PC-3 (cell line): ENCODE measurements at regions not wholly inside any gene's neighbourhood (a gene's known extent, or its start where the extent isn't known, plus 50 kb on each side); places are given as distances from the start of the nearest gene placed in this dataset.

Source experiments
- ATAC-seq: fragments of 200-7000 bp; cut with Tn5 transposase; 2 replicates; pipeline ENCODE4 v1.9.1; 2020; ENCODE audit warnings: mild to moderate bottlenecking, moderate library complexity
- BruUV-seq: library from RNA; stranded (reverse); fragments of 400-500 nt; replicated peaks from 2 replicates; lab custom pipeline; 2021; lab: Mats Ljungman, UMichigan
- CTCF ChIA-PET: fragments of 300-600 bp; sonication (Branson Sonifier 250); formaldehyde crosslinking; loops from one replicate; lab custom pipeline; 2022; ENCODE audit warnings: antibody characterized with exemption; lab: Charles Lee
- POLR2A ChIA-PET: fragments of 300-600 bp; sonication (Branson Sonifier 250); formaldehyde crosslinking; loops from one replicate; lab custom pipeline; 2022; ENCODE audit warnings: antibody characterized with exemption; ENCODE audit not compliant: unreplicated experiment; lab: Charles Lee
- DNase-seq: peaks from one replicate; pipeline ENCODE4 v3.0.0-alpha.2; 2015
- H2AFZ ChIP-seq: fragments of 300-600 bp; sonication (generic); 2 replicates; pipeline ENCODE4 v1.6.0; 2016; ENCODE audit warnings: antibody characterized with exemption, low read length
- H3F3A ChIP-seq: fragments of 300-600 bp; sonication (generic); one replicate; pipeline ENCODE4 v1.6.0; 2017; ENCODE audit warnings: antibody characterized with exemption, low read length, control low read depth, mild to moderate bottlenecking; ENCODE audit not compliant: unreplicated experiment
- H3K27ac ChIP-seq: fragments of 300-600 bp; sonication (generic); 2 replicates; pipeline ENCODE4 v1.5.1; 2016; ENCODE audit warnings: mild to moderate bottlenecking, low read length
- H3K27me3 ChIP-seq: fragments of 300-600 bp; sonication (generic); 2 replicates; pipeline ENCODE4 v1.6.1; 2016; ENCODE audit warnings: low read length, mixed read lengths
- H3K36me3 ChIP-seq: fragments of 300-600 bp; sonication (generic); 2 replicates; pipeline ENCODE4 v1.6.1; 2016; ENCODE audit warnings: low read depth, mixed run types, low read length, mixed read lengths
- H3K4me1 ChIP-seq: fragments of 300-600 bp; sonication (generic); 2 replicates; pipeline ENCODE4 v1.5.1; 2016; ENCODE audit warnings: low read length; ENCODE audit not compliant: insufficient read depth
- H3K4me2 ChIP-seq: fragments of 300-600 bp; sonication (generic); 2 replicates; pipeline ENCODE4 v1.6.0; 2016; ENCODE audit warnings: low read length
- H3K4me3 ChIP-seq: fragments of 300-600 bp; sonication (generic); 2 replicates; pipeline ENCODE4 v1.5.1; 2016; ENCODE audit warnings: mild to moderate bottlenecking, low read length, mixed read lengths
- H3K79me2 ChIP-seq: fragments of 300-600 bp; sonication (generic); 2 replicates; pipeline ENCODE4 v1.6.1; 2017; ENCODE audit warnings: low read length, mixed read lengths
- H3K9ac ChIP-seq: fragments of 300-600 bp; sonication (generic); 2 replicates; pipeline ENCODE4 v1.6.0; 2016; ENCODE audit warnings: mild to moderate bottlenecking, low read length
- H3K9me2 ChIP-seq: fragments of 300-600 bp; sonication (generic); replicated peaks from 2 replicates; pipeline ENCODE4 v1.6.1; 2016; ENCODE audit warnings: mixed run types, low read length, mixed read lengths
- H3K9me3 ChIP-seq: fragments of 300-600 bp; sonication (generic); 2 replicates; pipeline ENCODE4 v1.6.1; 2016; ENCODE audit warnings: low read length, mixed read lengths
- H4K20me1 ChIP-seq: fragments of 300-600 bp; sonication (generic); 2 replicates; pipeline ENCODE4 v1.6.1; 2016; ENCODE audit warnings: low read length, mixed read lengths
- EZH2 ChIP-seq: fragments of 300-600 bp; sonication (generic); IDR thresholded peaks from one replicate; pipeline ENCODE4 v1.6.1; 2017; ENCODE audit warnings: antibody characterized with exemption, mild to moderate bottlenecking, low read length; ENCODE audit not compliant: unreplicated experiment
- EZH2phosphoT487 ChIP-seq: fragments of 300-600 bp; sonication (generic); IDR thresholded peaks from 2 replicates; pipeline ENCODE4 v1.6.1; 2018; ENCODE audit warnings: mild to moderate bottlenecking, antibody characterized with exemption, low read length, borderline replicate concordance
- intact Hi-C: fragments of 100-400 bp; cut with micrococcal nuclease; formaldehyde crosslinking; loops from 2 replicates; pipeline ENCODE4 v1.9.0; 2023
- TF ChIP-seq, protein P1 (sequence below): fragments of 300-600 bp; sonication (generic); conservative IDR thresholded peaks from 2 replicates; pipeline ENCODE4 v1.5.1; 2017; ENCODE audit warnings: antibody characterized with exemption, low read depth, mild to moderate bottlenecking, low read length

DNA sequence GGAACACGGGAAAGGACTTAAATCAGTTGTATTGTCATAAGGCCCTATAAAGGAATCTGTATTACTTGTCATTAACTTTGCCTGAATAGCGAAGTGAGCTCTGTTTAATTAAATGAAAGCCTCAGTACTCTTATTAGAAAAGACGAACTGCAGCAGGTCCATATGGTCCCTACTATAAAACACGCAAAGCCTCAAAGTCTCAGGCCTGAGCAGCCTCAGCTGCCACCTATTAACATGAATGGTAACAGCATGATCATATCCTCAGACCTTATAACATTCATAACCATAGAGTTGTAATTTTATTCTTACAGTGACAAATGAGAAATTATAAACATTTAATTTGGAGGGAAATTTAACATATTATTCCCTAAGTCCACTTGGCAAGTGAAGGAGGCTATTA is 1113.7 kb upstream of the WWC1 start:
- no peak overlapping the region for H3K4me2 ChIP-seq

DNA sequence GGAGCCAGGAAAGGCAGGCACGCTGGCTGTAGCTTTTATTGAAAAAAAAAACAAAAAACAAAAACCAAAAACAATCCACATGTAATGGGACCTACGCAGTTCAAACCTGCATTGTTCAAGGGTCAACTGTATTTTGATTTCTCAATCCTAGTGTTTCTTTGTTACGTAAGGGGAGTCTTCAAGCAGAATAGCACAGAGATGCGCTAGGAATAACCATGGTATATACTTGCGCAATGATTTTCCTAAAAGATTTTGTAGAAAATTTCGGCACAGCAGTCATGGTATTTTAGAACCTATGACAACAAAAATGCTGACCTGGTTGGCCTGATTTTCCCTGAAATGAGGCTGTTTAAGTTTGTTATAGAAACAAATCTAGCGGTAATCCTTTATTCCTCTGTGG is 1110.5 kb upstream of the WWC1 start:
- DNase-seq, result no peak
- Histone ChIP-seq H3K4me2 (no peak overlapping the region), H3K4me3 (no peak overlapping the region), H4K20me1 (no peaks in the 10 kb centered on the region), H3K9me2 (no peaks in the 10 kb centered on the region), H3K36me3 (no peaks in the 10 kb centered on the region), H3K79me2 (no peaks in the 10 kb centered on the region), H3F3A (no peaks in the 10 kb centered on the region), H3K9me3 (no peaks in the 10 kb centered on the region), H3K27me3 (peaks cover 19% of the 10 kb centered on the region; the same call in 1 of the 2 replicates), H2AFZ (no peak overlapping the region), H3K9ac (no peak overlapping the region), H3K4me1 (no peaks in the 10 kb centered on the region), H3K27ac (no peak overlapping the region)
- intact Hi-C loops, result no loop called here
- TF ChIP-seq EZH2phosphoT487, result no peak
- no peak for TF ChIP-seq EZH2
- TF ChIP-seq, protein P1, sequence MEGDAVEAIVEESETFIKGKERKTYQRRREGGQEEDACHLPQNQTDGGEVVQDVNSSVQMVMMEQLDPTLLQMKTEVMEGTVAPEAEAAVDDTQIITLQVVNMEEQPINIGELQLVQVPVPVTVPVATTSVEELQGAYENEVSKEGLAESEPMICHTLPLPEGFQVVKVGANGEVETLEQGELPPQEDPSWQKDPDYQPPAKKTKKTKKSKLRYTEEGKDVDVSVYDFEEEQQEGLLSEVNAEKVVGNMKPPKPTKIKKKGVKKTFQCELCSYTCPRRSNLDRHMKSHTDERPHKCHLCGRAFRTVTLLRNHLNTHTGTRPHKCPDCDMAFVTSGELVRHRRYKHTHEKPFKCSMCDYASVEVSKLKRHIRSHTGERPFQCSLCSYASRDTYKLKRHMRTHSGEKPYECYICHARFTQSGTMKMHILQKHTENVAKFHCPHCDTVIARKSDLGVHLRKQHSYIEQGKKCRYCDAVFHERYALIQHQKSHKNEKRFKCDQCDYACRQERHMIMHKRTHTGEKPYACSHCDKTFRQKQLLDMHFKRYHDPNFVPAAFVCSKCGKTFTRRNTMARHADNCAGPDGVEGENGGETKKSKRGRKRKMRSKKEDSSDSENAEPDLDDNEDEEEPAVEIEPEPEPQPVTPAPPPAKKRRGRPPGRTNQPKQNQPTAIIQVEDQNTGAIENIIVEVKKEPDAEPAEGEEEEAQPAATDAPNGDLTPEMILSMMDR, result no peak
- no TSS peak for BruUV-seq
- POLR2A ChIA-PET, result no interaction called here
- no peak for ATAC-seq
- CTCF ChIA-PET, result no interaction called here

More for the DNA sequence above, 1113.7 kb upstream of the WWC1 start:
- no TSS peak for BruUV-seq
- Histone ChIP-seq H2AFZ (no peak overlapping the region), H3K4me1 (no peaks in the 10 kb centered on the region), H3K9me2 (no peaks in the 10 kb centered on the region), H4K20me1 (no peaks in the 10 kb centered on the region), H3F3A (no peaks in the 10 kb centered on the region), H3K27me3 (0 out of 2 replicates have a peak, but pooled peaks cover 5% of the 10 kb centered on the region), H3K79me2 (no peaks in the 10 kb centered on the region), H3K9ac (no peak overlapping the region), H3K27ac (no peak overlapping the region), H3K9me3 (no peaks in the 10 kb centered on the region), H3K36me3 (no peaks in the 10 kb centered on the region), H3K4me3 (no peak overlapping the region)
- ChIA-PET POLR2A (no interaction called here), CTCF (no interaction called here)
- DNase-seq (no peak), ATAC-seq (no peak)
- intact Hi-C loops, result no loop called here
- no peak for TF ChIP-seq EZH2
- no peak for TF ChIP-seq EZH2phosphoT487
- TF ChIP-seq, protein P1, result no peak

DNA sequence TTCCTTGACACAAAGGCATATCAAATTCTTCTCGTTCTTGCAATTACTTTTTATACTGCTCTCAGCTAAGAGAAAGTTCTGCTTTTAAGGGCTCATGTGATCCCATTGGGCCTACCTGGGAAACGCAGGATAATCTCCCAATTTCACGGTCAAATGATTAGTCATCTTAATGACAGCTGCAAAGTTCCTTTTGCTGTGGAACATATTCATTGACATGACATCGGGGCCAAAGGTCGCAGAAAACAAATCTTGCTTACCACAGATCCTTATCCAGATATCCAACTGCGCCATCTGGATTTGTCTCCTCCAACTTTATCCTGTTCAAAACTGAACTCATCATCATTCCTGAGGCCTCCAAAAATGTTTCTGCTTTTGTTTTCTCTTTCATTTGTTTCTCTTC is 1085.6 kb upstream of the WWC1 start:
- Histone ChIP-seq H3F3A (no peaks in the 10 kb centered on the region), H2AFZ (no peak overlapping the region), H3K79me2 (no peaks in the 10 kb centered on the region), H3K4me3 (no peak overlapping the region), H3K9ac (no peak overlapping the region), H3K9me3 (no peaks in the 10 kb centered on the region), H3K4me2 (no peak overlapping the region), H3K36me3 (no peaks in the 10 kb centered on the region), H3K27me3 (no peaks in the 10 kb centered on the region), H3K27ac (no peak overlapping the region), H3K9me2 (no peaks in the 10 kb centered on the region), H3K4me1 (no peaks in the 10 kb centered on the region), H4K20me1 (no peaks in the 10 kb centered on the region)
- ChIA-PET CTCF (no interaction called here), POLR2A (no interaction called here)
- BruUV-seq, result no TSS peak
- TF ChIP-seq, protein P1, result no peak
- TF ChIP-seq EZH2phosphoT487 (no peak), EZH2 (no peak)
- ATAC-seq (no peak), DNase-seq (no peak)
- intact Hi-C loops, result no loop called here
